Right lobe of liver (tissue), 6 donors: ENCODE measurements at regions not wholly inside any gene's neighbourhood (a gene's known extent, or its start where the extent isn't known, plus 50 kb on each side); places are given as distances from the start of the nearest gene placed in this dataset.

ENCODE experiments used
- ATAC-seq, 4 donors: fragments of 200-7000 bp; cut with Tn5 transposase; one replicate each; pipeline ENCODE4 v1.9.1; 2020; ENCODE audit warnings: mild to moderate bottlenecking in 4 of 4, moderate library complexity in 4 of 4
- DNase-seq, 3 donors: peaks; one replicate each; pipeline ENCODE4 v3.0.0-alpha.2; 2020
- H3K27ac ChIP-seq, 3 donors: fragments of 200-600 bp; one replicate each; pipeline ENCODE4 v1.8.0; 2022
- H3K27me3 ChIP-seq, 2 donors: fragments of 200-600 bp; one replicate each; pipeline ENCODE4 v1.8.0; 2022
- H3K36me3 ChIP-seq, 4 donors: fragments of 200-600 bp; sonication (generic) in 1 of 4; one replicate each; pipeline versions ENCODE4 v1.5.1 to v1.8.0; 2017 to 2022; ENCODE audit warnings: control low read depth in 1 of 4
- H3K4me1 ChIP-seq, 4 donors: fragments of 200-600 bp; sonication (generic) in 1 of 4; one replicate each; pipeline versions ENCODE4 v1.5.1 to v1.8.0; 2017 to 2022; ENCODE audit warnings: control low read depth in 1 of 4
- H3K4me3 ChIP-seq, 3 donors: fragments of 200-600 bp; one replicate each; pipeline ENCODE4 v1.8.0; 2022
- H3K9me3 ChIP-seq, 4 donors: fragments of 200-600 bp; sonication (generic) in 1 of 4; one replicate each; pipeline versions ENCODE4 v1.5.1 to v1.8.0; 2017 to 2022; ENCODE audit warnings: control low read depth in 1 of 4
- CTCF ChIP-seq, 4 donors: fragments of 200-600 bp in 3 of 4; fragments of 450-650 bp in 1 of 4; IDR thresholded peaks; one replicate each; pipeline versions ENCODE4 v1.5.1 to v1.8.0; 2016 to 2022; ENCODE audit warnings: antibody characterized with exemption in 4 of 4, mild to moderate bottlenecking in 2 of 4
- POLR2A ChIP-seq: fragments of 450-650 bp; IDR thresholded peaks from one replicate; pipeline ENCODE4 v1.6.1; 2017; ENCODE audit warnings: antibody characterized with exemption, mild to moderate bottlenecking
- whole genome bisulfite sequencing: methylation state at CpG from one replicate; pipeline ENCODE4 v1.1.6; 2018; ENCODE audit warnings: low coverage, low lambda C conversion rate; ENCODE audit not compliant: insufficient coverage; ENCODE audit errors: missing lambda C conversion rate; 5-methylcytosine and 5-hydroxymethylcytosine counted together
- intact Hi-C, 2 donors: fragments of 100-400 bp; cut with DNase I; formaldehyde crosslinking; loops; one replicate each; pipeline versions ENCODE4 v1.11.2 to v1.14.1; 2022
- donor health status: DM: no; HTN: yes; CAD: no.
- donor health status: DM: no; HTN: no; CAD: no.
- donor health status: DM: no; HTN: no; CAD: no.
- donor health status: DM: no; HTN: yes; CAD: no.
- donor health status: DM: no; HTN: yes; CAD: no.

GRCh38 chr7:119102291-119102690, 877.8 kb downstream of the ANKRD7 start:
- TF ChIP-seq CTCF (IDR thresholded peaks at IDR 0.05), result no peak
- no peak for TF ChIP-seq POLR2A
- no peak for ATAC-seq
- H3K36me3 ChIP-seq, result no peaks in the 10 kb centered on the region
- WGBS, result 44% methylated on average over 1 of the region's 1 CpG
- DNase-seq, result no peak
- intact Hi-C loops, result no loop called here
- no peaks in the 10 kb centered on the region for H3K4me1 ChIP-seq
- H3K27ac ChIP-seq, result no peak overlapping the region
- no peak overlapping the region for H3K4me3 ChIP-seq
- no peaks in the 10 kb centered on the region for H3K9me3 ChIP-seq
- no peaks in the 10 kb centered on the region for H3K27me3 ChIP-seq

- Histone ChIP-seq H3K27ac (no peak overlapping the region), H3K9me3 (no peaks in the 10 kb centered on the region), H3K36me3 (no peaks in the 10 kb centered on the region), H3K27me3 (no peaks in the 10 kb centered on the region), H3K4me3 (no peak overlapping the region), H3K4me1 (no peaks in the 10 kb centered on the region)
- no peak for ATAC-seq
- intact Hi-C loops, result no loop called here
- WGBS, result 31% methylated on average over 1 of the region's 1 CpG
- DNase-seq, result no peak
- no peak for TF ChIP-seq POLR2A
- TF ChIP-seq CTCF (IDR thresholded peaks at IDR 0.05), result no peak
These were observed 880.9 kb downstream of the ANKRD7 start for GRCh38 chr7:119105381-119105780.

GRCh38 chr7:119123326-119123725, 898.8 kb downstream of the ANKRD7 start:
- TF ChIP-seq CTCF (IDR thresholded peaks at IDR 0.05) (no peak), POLR2A (no peak)
- WGBS, result 53% methylated on average over 6 of the region's 8 CpGs

GRCh38 chr7:119127706-119128105, 903.2 kb downstream of the ANKRD7 start:
- Histone ChIP-seq H3K9me3 (no peaks in the 10 kb centered on the region), H3K27me3 (no peaks in the 10 kb centered on the region), H3K27ac (no peak overlapping the region), H3K36me3 (no peaks in the 10 kb centered on the region), H3K4me3 (no peak overlapping the region), H3K4me1 (no peaks in the 10 kb centered on the region)
- ATAC-seq (no peak), DNase-seq (no peak)
- intact Hi-C loops, result no loop called here
- TF ChIP-seq POLR2A (no peak), CTCF (IDR thresholded peaks at IDR 0.05) (no peak)
- WGBS, result 30% methylated on average over 3 of the region's 3 CpGs

More at GRCh38 chr7:119123326-119123725, 898.8 kb downstream of the ANKRD7 start:
- Histone ChIP-seq H3K4me1 (no peaks in the 10 kb centered on the region), H3K27ac (no peak overlapping the region), H3K27me3 (no peaks in the 10 kb centered on the region), H3K36me3 (no peaks in the 10 kb centered on the region), H3K9me3 (no peaks in the 10 kb centered on the region), H3K4me3 (no peak overlapping the region)
- ATAC-seq (no peak), DNase-seq (no peak)
- intact Hi-C loops, result no loop called here

- no peak for DNase-seq
- Histone ChIP-seq H3K4me1 (no peaks in the 10 kb centered on the region), H3K9me3 (no peaks in the 10 kb centered on the region), H3K36me3 (no peaks in the 10 kb centered on the region), H3K27me3 (no peaks in the 10 kb centered on the region), H3K27ac (no peak overlapping the region), H3K4me3 (no peak overlapping the region)
- intact Hi-C loops, result no loop called here
- no peak for TF ChIP-seq POLR2A
- ATAC-seq, result no peak
These were observed 907.9 kb downstream of the ANKRD7 start for GRCh38 chr7:119132436-119132835.
